EL (cell line): ENCODE measurements at regions not wholly inside any gene's neighbourhood (a gene's known extent, or its start where the extent isn't known, plus 50 kb on each side); places are given as distances from the start of the nearest gene placed in this dataset.

Experiments
- DNase-seq: peaks from one replicate; pipeline ENCODE4 v3.0.0-alpha.2; 2016

- peak; percentile 59 for DNase-seq
These were observed 181.6 kb upstream of the NEBL start for GRCh38 chr10:21078410-21079329.

- DNase-seq: no peak
These were observed 180.6 kb upstream of the NEBL start for GRCh38 chr10:21077681-21078080.

- no peak for DNase-seq
These were observed 179.3 kb upstream of the NEBL start for GRCh38 chr10:21076381-21076780.

GRCh38 chr10:21075880-21076279 lies 178.8 kb upstream of the NEBL start:
- no peak for DNase-seq

- DNase-seq: no peak
These were observed 174.0 kb upstream of the NEBL start for GRCh38 chr10:21071001-21071673.

GRCh38 chr10:21069929-21070700 lies 173.0 kb upstream of the NEBL start:
- no peak for DNase-seq

GRCh38 chr10:21069278-21069677 lies 172.2 kb upstream of the NEBL start:
- DNase-seq: no peak

- no peak for DNase-seq
These were observed 171.0 kb upstream of the NEBL start for GRCh38 chr10:21068026-21068656.

GRCh38 chr10:21065621-21066248 lies 168.6 kb upstream of the NEBL start:
- DNase-seq: no peak

- no peak for DNase-seq
These were observed 164.9 kb upstream of the NEBL start for GRCh38 chr10:21061982-21062381.

GRCh38 chr10:21061184-21061583 lies 164.1 kb upstream of the NEBL start:
- no peak for DNase-seq

- no peak for DNase-seq
These were observed 163.5 kb upstream of the NEBL start for GRCh38 chr10:21060626-21061025.

GRCh38 chr10:21057989-21058388 lies 160.9 kb upstream of the NEBL start:
- DNase-seq: no peak

- DNase-seq: no peak
These were observed 160.3 kb upstream of the NEBL start for GRCh38 chr10:21057436-21057835.

GRCh38 chr10:21056461-21056860 lies 159.3 kb upstream of the NEBL start:
- no peak for DNase-seq

GRCh38 chr10:21055339-21056135 lies 158.4 kb upstream of the NEBL start:
- DNase-seq: no peak

- DNase-seq: no peak
These were observed 157.0 kb upstream of the NEBL start for GRCh38 chr10:21053953-21054690.

GRCh38 chr10:21052709-21053104 lies 155.6 kb upstream of the NEBL start:
- no peak for DNase-seq

- no peak for DNase-seq
These were observed 155.1 kb upstream of the NEBL start for GRCh38 chr10:21052072-21052708.

GRCh38 chr10:21049482-21049881 lies 152.4 kb upstream of the NEBL start:
- DNase-seq: no peak
